Ascending aorta (tissue), 2 donors: ENCODE measurements at regions not wholly inside any gene's neighbourhood (a gene's known extent, or its start where the extent isn't known, plus 50 kb on each side); places are given as distances from the start of the nearest gene placed in this dataset.

Experiments
- DNase-seq, 2 donors: peaks; one replicate each; pipeline ENCODE4 v3.0.0-alpha.2; 2019; ENCODE audit warnings: low spot score in 2 of 2
- H3K27ac ChIP-seq, 2 donors: fragments of 200-600 bp; sonication (generic); one replicate each; pipeline ENCODE4 v1.5.1; 2016 to 2017; ENCODE audit warnings: mild to moderate bottlenecking in 1 of 2
- H3K27me3 ChIP-seq: fragments of 200-600 bp; sonication (generic); one replicate; pipeline ENCODE4 v1.5.1; 2017
- H3K36me3 ChIP-seq, 2 donors: fragments of 200-600 bp; sonication (generic); one replicate each; pipeline ENCODE4 v1.5.1; 2016
- H3K4me1 ChIP-seq, 2 donors: fragments of 200-600 bp; sonication (generic); one replicate each; pipeline ENCODE4 v1.5.1; 2016 to 2017; ENCODE audit warnings: mild to moderate bottlenecking in 1 of 2
- H3K4me3 ChIP-seq, 2 donors: fragments of 200-600 bp; sonication (generic); one replicate each; pipeline ENCODE4 v1.5.1; 2016 to 2017; ENCODE audit warnings: mild to moderate bottlenecking in 1 of 2
- H3K9me3 ChIP-seq, 2 donors: fragments of 200-600 bp; sonication (generic); one replicate each; pipeline ENCODE4 v1.5.1; 2016
- intact Hi-C: fragments of 100-400 bp; cut with DNase I; formaldehyde crosslinking; loops from one replicate; pipeline ENCODE4 v1.15.1; 2023
- TF ChIP-seq, protein P1 (sequence below), 3 experiments: fragments of 200-600 bp in 2 of 3; fragments of 450-650 bp in 1 of 3; sonication (generic) in 2 of 3; IDR thresholded peaks; one replicate each; pipeline ENCODE4 v1.5.1; 2016 to 2019; ENCODE audit warnings: antibody characterized with exemption in 3 of 3, mild to moderate bottlenecking in 1 of 3, moderate library complexity in 1 of 3

DNA sequence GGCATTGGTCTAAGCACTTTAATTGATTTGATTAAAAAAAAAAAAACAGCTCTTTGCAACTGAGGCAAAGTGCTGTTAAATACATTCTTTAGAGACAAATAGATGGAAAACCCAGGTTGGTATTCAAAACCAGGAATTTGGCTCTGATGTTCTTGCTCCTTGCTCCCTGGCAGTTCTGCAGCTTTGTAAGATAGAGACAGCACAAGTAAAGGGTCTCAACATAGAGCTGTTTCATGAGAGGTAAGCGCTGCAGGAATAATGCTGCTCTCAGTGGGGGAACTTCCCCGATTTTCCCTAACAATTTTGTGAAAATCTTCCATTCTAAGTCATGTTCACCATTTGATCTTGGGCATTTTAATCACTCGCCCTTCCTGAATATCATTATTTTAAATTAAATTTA lies 479.5 kb upstream of the HS3ST1 start:
- Histone ChIP-seq H3K4me3 (no peak overlapping the region), H3K4me1 (no peaks in the 10 kb centered on the region), H3K27me3 (no peaks in the 10 kb centered on the region), H3K27ac (no peak overlapping the region), H3K9me3 (no peaks in the 10 kb centered on the region), H3K36me3 (no peaks in the 10 kb centered on the region)
- intact Hi-C loops = no loop called here
- TF ChIP-seq, protein P1, sequence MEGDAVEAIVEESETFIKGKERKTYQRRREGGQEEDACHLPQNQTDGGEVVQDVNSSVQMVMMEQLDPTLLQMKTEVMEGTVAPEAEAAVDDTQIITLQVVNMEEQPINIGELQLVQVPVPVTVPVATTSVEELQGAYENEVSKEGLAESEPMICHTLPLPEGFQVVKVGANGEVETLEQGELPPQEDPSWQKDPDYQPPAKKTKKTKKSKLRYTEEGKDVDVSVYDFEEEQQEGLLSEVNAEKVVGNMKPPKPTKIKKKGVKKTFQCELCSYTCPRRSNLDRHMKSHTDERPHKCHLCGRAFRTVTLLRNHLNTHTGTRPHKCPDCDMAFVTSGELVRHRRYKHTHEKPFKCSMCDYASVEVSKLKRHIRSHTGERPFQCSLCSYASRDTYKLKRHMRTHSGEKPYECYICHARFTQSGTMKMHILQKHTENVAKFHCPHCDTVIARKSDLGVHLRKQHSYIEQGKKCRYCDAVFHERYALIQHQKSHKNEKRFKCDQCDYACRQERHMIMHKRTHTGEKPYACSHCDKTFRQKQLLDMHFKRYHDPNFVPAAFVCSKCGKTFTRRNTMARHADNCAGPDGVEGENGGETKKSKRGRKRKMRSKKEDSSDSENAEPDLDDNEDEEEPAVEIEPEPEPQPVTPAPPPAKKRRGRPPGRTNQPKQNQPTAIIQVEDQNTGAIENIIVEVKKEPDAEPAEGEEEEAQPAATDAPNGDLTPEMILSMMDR (IDR thresholded peaks at IDR 0.05) = no peak
- DNase-seq = no peak

DNA sequence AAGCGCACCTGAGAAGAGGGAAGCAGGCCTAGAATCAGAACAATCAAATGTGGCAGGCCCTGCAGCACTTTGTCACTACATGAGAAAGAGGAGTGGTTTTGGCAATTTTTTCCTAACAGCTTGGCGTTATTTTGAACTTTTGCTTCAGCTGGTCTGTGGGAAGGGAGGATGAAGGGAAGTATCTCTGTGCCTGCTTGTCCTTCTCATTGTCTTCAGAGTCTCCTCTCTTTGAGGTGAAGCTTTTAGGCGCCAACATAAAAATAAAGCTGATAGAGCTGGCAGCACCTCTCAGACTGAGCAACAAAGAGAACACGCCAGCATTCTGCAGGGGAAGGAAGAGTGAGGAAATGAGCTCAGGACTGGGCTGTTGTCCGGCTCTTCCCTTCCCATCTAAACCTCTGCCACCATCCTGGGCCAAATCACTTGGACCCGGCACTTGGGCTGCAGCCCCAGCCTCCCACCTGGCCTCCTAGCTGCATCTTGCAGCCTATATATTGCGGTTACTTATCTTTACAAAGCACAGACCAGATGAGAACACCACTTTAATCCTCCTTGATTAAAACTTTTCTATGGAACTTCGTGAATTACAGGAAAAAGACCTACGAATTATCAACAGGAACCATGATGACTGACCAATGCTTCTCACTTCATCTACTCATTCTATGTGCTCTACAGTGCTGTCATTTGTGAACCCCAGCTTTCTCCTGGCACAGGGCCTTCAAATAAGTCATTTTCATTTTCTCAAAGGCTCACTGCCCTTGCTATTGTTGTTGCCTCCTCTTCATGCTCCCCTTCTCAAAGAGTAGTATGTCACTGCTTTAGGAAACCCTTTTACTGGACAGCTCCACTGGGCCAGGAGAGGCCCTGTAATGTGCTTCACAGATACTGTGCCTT lies 476.4 kb upstream of the HS3ST1 start:
- no peak overlapping the region for H3K27ac ChIP-seq

DNA sequence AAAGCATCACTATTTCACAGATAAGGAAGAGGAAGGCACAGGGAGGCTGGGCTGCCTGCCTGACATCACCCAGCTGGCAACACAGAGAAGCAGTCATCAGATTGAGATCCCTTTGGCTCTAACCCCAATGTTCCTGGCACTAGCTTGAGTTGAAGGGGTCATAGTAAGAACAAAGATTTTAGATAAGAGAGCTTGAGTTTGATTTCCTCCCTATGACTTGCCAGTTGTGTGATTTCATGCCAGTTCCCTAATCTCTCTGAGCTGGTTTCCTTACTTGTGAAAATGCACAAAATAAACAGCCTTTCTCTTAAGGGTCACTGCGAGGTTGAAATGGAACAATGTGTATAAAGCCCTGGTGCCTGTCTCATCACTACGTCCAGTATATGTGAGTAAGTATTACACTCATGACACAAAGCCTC lies 475.4 kb upstream of the HS3ST1 start:
- Histone ChIP-seq H3K4me1 (no peaks in the 10 kb centered on the region), H3K27ac (no peak overlapping the region), H3K27me3 (no peaks in the 10 kb centered on the region), H3K4me3 (no peak overlapping the region), H3K36me3 (no peaks in the 10 kb centered on the region), H3K9me3 (no peaks in the 10 kb centered on the region)
- DNase-seq = no peak
- intact Hi-C loops = no loop called here
- TF ChIP-seq, protein P1 (IDR thresholded peaks at IDR 0.05) = no peak

More for the DNA sequence above, 476.4 kb upstream of the HS3ST1 start:
- H3K36me3 ChIP-seq = no peaks in the 10 kb centered on the region
- H3K9me3 ChIP-seq = no peaks in the 10 kb centered on the region
- H3K27me3 ChIP-seq = no peaks in the 10 kb centered on the region
- no peak overlapping the region for H3K4me3 ChIP-seq
- H3K4me1 ChIP-seq = no peaks in the 10 kb centered on the region
- TF ChIP-seq, protein P1 (IDR thresholded peaks at IDR 0.05) = no peak
- no peak for DNase-seq
- intact Hi-C loops = no loop called here

- H3K27ac ChIP-seq = no peak overlapping the region
- DNase-seq = no peak
- no peaks in the 10 kb centered on the region for H3K9me3 ChIP-seq
- no peak overlapping the region for H3K4me3 ChIP-seq
- TF ChIP-seq, protein P1 (IDR thresholded peaks at IDR 0.05) = no peak
- H3K36me3 ChIP-seq = no peaks in the 10 kb centered on the region
- intact Hi-C loops = no loop called here
- H3K4me1 ChIP-seq = no peaks in the 10 kb centered on the region
- no peaks in the 10 kb centered on the region for H3K27me3 ChIP-seq
These were observed 472.4 kb upstream of the HS3ST1 start for GRCh38 chr4:11901089-11901488.

- Histone ChIP-seq H3K27me3 (no peaks in the 10 kb centered on the region), H3K27ac (no peak overlapping the region), H3K4me1 (no peaks in the 10 kb centered on the region), H3K4me3 (no peak overlapping the region), H3K9me3 (no peaks in the 10 kb centered on the region), H3K36me3 (no peaks in the 10 kb centered on the region)
- intact Hi-C loops = no loop called here
- no peak for DNase-seq
- TF ChIP-seq, protein P1 (IDR thresholded peaks at IDR 0.05) = no peak
These were observed 471.7 kb upstream of the HS3ST1 start for GRCh38 chr4:11900359-11900758.
